Superior temporal gyrus (tissue), 1 donor: ENCODE measurements at regions not wholly inside any gene's neighbourhood (a gene's known extent, or its start where the extent isn't known, plus 50 kb on each side); places are given as distances from the start of the nearest gene placed in this dataset.

ENCODE experiments used
- DNase-seq: peaks from one replicate; pipeline ENCODE4 v3.0.0-alpha.2; 2016; ENCODE audit errors: extremely low spot score

GRCh38 chr16:14360326-14361037, 269.6 kb downstream of the PARN start:
- DNase-seq: no peak

GRCh38 chr16:14358697-14359305, 271.3 kb downstream of the PARN start:
- DNase-seq: no peak

- DNase-seq: no peak
Observed at GRCh38 chr16:14357328-14357727, 272.7 kb downstream of the PARN start.

- no peak for DNase-seq
Observed at GRCh38 chr16:14356064-14356463, 274.0 kb downstream of the PARN start.

GRCh38 chr16:14354561-14355351, 275.3 kb downstream of the PARN start:
- DNase-seq: no peak

GRCh38 chr16:14353340-14353739, 276.7 kb downstream of the PARN start:
- DNase-seq: no peak

GRCh38 chr16:14351647-14352046, 278.4 kb downstream of the PARN start:
- no peak for DNase-seq

GRCh38 chr16:14350626-14351025, 279.4 kb downstream of the PARN start:
- no peak for DNase-seq

GRCh38 chr16:14350081-14350480, 279.0 kb downstream of the MRTFB start:
- DNase-seq: no peak

GRCh38 chr16:14347706-14348105, 276.6 kb downstream of the MRTFB start:
- no peak for DNase-seq

- DNase-seq: no peak
Observed at GRCh38 chr16:14346278-14347142, 275.4 kb downstream of the MRTFB start.

- DNase-seq: no peak
Observed at GRCh38 chr16:14345512-14346115, 274.5 kb downstream of the MRTFB start.

- DNase-seq: no peak
Observed at GRCh38 chr16:14344945-14345344, 273.8 kb downstream of the MRTFB start.

GRCh38 chr16:14344292-14344691, 273.2 kb downstream of the MRTFB start:
- peak; percentile 26 for DNase-seq

- DNase-seq: no peak
Observed at GRCh38 chr16:14341324-14342225, 270.5 kb downstream of the MRTFB start.

GRCh38 chr16:14339694-14340093, 268.6 kb downstream of the MRTFB start:
- no peak for DNase-seq

- DNase-seq: no peak
Observed at GRCh38 chr16:14338969-14339368, 267.9 kb downstream of the MRTFB start.

- DNase-seq: no peak
Observed at GRCh38 chr16:14338236-14338635, 267.1 kb downstream of the MRTFB start.

- no peak for DNase-seq
Observed at GRCh38 chr16:14337303-14338191, 266.4 kb downstream of the MRTFB start.
